OCI-LY3 (cell line): ENCODE measurements at regions not wholly inside any gene's neighbourhood (a gene's known extent, or its start where the extent isn't known, plus 50 kb on each side); places are given as distances from the start of the nearest gene placed in this dataset.

Experiments used
- EZH2phosphoT487 ChIP-seq: fragments of 200-600 bp; shearing (Covaris generic); IDR thresholded peaks from 2 replicates; pipeline ENCODE4 v1.6.1; 2018; ENCODE audit warnings: antibody characterized with exemption, mixed run types, low read depth
- TF ChIP-seq, protein P1 (sequence below): fragments of 200-600, 300-600 bp; sonication (generic); IDR thresholded peaks from 2 replicates; pipeline ENCODE4 v1.5.1; 2014; ENCODE audit warnings: antibody characterized with exemption, low read length, low read depth

DNA sequence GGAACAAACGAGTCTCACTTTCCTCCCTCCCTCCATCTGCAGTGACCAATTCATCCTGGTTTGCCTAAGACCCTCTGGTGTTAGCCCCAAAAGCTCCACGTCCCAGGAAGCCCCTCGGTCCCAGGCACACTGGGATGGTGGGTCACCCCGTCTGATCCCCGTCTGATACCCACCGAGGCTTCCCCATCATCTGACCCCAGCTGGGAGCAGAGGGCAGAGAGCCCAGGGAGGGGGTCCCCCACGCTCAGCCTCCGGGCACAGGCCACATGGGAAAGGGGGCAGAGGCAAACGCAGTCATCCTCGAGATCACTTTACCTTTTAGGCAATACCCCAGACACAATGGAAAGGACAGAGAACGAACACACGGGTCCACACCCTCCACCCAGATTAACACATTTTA, 291.6 kb upstream of the PPP2R2D start:
- TF ChIP-seq, protein P1, sequence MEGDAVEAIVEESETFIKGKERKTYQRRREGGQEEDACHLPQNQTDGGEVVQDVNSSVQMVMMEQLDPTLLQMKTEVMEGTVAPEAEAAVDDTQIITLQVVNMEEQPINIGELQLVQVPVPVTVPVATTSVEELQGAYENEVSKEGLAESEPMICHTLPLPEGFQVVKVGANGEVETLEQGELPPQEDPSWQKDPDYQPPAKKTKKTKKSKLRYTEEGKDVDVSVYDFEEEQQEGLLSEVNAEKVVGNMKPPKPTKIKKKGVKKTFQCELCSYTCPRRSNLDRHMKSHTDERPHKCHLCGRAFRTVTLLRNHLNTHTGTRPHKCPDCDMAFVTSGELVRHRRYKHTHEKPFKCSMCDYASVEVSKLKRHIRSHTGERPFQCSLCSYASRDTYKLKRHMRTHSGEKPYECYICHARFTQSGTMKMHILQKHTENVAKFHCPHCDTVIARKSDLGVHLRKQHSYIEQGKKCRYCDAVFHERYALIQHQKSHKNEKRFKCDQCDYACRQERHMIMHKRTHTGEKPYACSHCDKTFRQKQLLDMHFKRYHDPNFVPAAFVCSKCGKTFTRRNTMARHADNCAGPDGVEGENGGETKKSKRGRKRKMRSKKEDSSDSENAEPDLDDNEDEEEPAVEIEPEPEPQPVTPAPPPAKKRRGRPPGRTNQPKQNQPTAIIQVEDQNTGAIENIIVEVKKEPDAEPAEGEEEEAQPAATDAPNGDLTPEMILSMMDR: no peak
- TF ChIP-seq EZH2phosphoT487: no peak
